Mesothelial cell of epicardium (in vitro differentiated cells): ENCODE measurements at regions not wholly inside any gene's neighbourhood (a gene's known extent, or its start where the extent isn't known, plus 50 kb on each side); places are given as distances from the start of the nearest gene placed in this dataset.

Experiments used
- DNase-seq, 2 experiments: peaks; one replicate each; pipeline ENCODE4 v3.0.0; 2021; ENCODE audit warnings: low spot score in 2 of 2; ENCODE audit not compliant: unreplicated experiment in 2 of 2
- H3K27ac Mint-ChIP-seq: 2 replicates; pipeline ENCODE4 v1.8.0; 2021; ENCODE audit warnings: mixed read lengths
- H3K27me3 Mint-ChIP-seq: 2 replicates; pipeline ENCODE4 v1.8.0; 2021; ENCODE audit warnings: low read depth, mixed read lengths
- H3K36me3 Mint-ChIP-seq: 2 replicates; pipeline ENCODE4 v1.8.0; 2021; ENCODE audit warnings: mixed read lengths
- H3K4me1 Mint-ChIP-seq: 2 replicates; pipeline ENCODE4 v1.8.0; 2021; ENCODE audit warnings: mixed read lengths
- H3K4me3 Mint-ChIP-seq: 2 replicates; pipeline ENCODE4 v1.8.0; 2021; ENCODE audit warnings: mild to moderate bottlenecking, moderate library complexity, mixed read lengths
- H3K9me3 Mint-ChIP-seq: 2 replicates; pipeline ENCODE4 v1.8.0; 2021; ENCODE audit warnings: mixed read lengths
- CTCF ChIP-seq: fragments of 200-600 bp; sonication (generic); IDR thresholded peaks from one replicate; pipeline ENCODE4 v1.5.0; 2021; ENCODE audit warnings: antibody characterized with exemption; ENCODE audit not compliant: unreplicated experiment

GRCh38 chr2:180656455-180656847, 324.0 kb upstream of the UBE2E3 start:
- no peak for TF ChIP-seq CTCF
- H3K27me3 Mint-ChIP-seq = no peaks in the 10 kb centered on the region
- DNase-seq = no peak
- no peak overlapping the region for H3K4me3 Mint-ChIP-seq
- peaks cover 11% of the 10 kb centered on the region for H3K4me1 Mint-ChIP-seq
- no peak overlapping the region for H3K27ac Mint-ChIP-seq
- H3K9me3 Mint-ChIP-seq = no peaks in the 10 kb centered on the region
- no peaks in the 10 kb centered on the region for H3K36me3 Mint-ChIP-seq

GRCh38 chr2:180655842-180656454, 324.5 kb upstream of the UBE2E3 start:
- Mint-ChIP-seq H3K27me3 (no peaks in the 10 kb centered on the region), H3K36me3 (no peaks in the 10 kb centered on the region), H3K27ac (no peak overlapping the region), H3K4me3 (no peak overlapping the region), H3K9me3 (no peaks in the 10 kb centered on the region), H3K4me1 (peaks cover 7% of the 10 kb centered on the region)
- TF ChIP-seq CTCF = peak; percentile 77
- DNase-seq = no peak

DNA sequence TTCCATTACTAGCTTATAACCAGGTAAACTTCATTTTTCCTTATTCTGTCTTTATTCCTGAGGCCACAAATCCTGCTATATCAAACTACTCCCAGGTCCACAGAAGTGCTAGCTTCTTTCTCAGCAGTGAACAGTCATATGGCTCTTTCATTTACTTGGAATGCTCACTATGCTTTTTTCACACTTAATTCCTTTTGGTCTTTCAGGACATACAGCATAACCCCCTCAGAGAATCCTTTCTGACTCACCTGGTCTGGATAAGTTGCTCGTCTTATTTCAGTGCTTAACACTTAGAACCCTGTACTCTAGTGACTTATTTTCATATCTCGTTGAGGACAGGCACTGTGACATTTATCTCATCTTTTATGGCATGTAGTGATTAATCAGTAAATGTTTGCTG, 325.0 kb upstream of the UBE2E3 start:
- no peak for TF ChIP-seq CTCF
- Mint-ChIP-seq H3K27ac (no peak overlapping the region), H3K27me3 (no peaks in the 10 kb centered on the region), H3K4me1 (peaks cover 4% of the 10 kb centered on the region), H3K36me3 (no peaks in the 10 kb centered on the region), H3K4me3 (no peak overlapping the region), H3K9me3 (no peaks in the 10 kb centered on the region)
- no peak for DNase-seq

DNA sequence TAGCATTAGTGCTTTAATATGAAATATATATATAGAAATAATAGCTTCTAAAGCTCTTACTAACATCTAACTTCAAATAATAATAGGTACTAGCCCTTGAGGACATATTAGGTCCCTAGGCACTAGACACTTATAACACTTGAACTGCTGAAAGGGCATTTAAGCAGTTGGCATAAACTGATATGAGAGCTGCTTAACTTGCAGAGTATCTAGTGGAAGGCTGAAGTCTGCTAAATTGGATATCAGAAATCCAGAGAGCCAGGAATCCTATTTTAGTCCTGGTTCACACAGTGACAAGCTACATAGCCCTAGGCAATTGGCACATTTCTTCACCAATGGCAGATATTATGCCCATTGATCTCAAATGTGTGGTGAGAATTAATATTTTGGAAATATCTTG, 326.9 kb upstream of the UBE2E3 start:
- H3K9me3 Mint-ChIP-seq = no peaks in the 10 kb centered on the region
- no peak overlapping the region for H3K27ac Mint-ChIP-seq
- no peak for DNase-seq
- H3K4me3 Mint-ChIP-seq = no peak overlapping the region
- H3K36me3 Mint-ChIP-seq = no peaks in the 10 kb centered on the region
- H3K4me1 Mint-ChIP-seq = no peaks in the 10 kb centered on the region
- TF ChIP-seq CTCF = no peak
- H3K27me3 Mint-ChIP-seq = no peaks in the 10 kb centered on the region

GRCh38 chr2:180652794-180653193, 327.6 kb upstream of the UBE2E3 start:
- no peak overlapping the region for H3K4me3 Mint-ChIP-seq

More at GRCh38 chr2:180652794-180653193, 327.6 kb upstream of the UBE2E3 start:
- Mint-ChIP-seq H3K27ac (no peak overlapping the region), H3K27me3 (no peaks in the 10 kb centered on the region), H3K9me3 (no peaks in the 10 kb centered on the region), H3K4me1 (no peaks in the 10 kb centered on the region), H3K36me3 (no peaks in the 10 kb centered on the region)
- DNase-seq = no peak
- TF ChIP-seq CTCF = no peak
